ENCODE measurements at regions not wholly inside any gene's neighbourhood (a gene's known extent, or its start where the extent isn't known, plus 50 kb on each side); places are given as distances from the start of the nearest gene placed in this dataset.
"Not testable (repeated sequence)": the region's sequence is repeated elsewhere in the genome, so short reads cannot be mapped to it uniquely, and the experiment has no call there.

GRCh38 chr16:55018881-55019280, 88.2 kb downstream of the IRX5 start:
- Histone ChIP-seq H3K4me3 (ENCODE audit: low read length) (no peak overlapping the region), H4K20me1 (ENCODE audit: insufficient read depth, low read depth, low read length) (no peaks in the 10 kb centered on the region), H3K27me3 (ENCODE audit: low read length) (no peaks in the 10 kb centered on the region), H3K27ac (ENCODE audit: low read length) (no peak overlapping the region), H3K36me3 (ENCODE audit: insufficient read depth, low read length) (no peaks in the 10 kb centered on the region), H3K9me2 (replicated peaks; ENCODE audit: insufficient read depth, low read length) (no peaks in the 10 kb centered on the region), H3K4me2 (ENCODE audit: low read depth, low read length, poor library complexity, severe bottlenecking) (no peak overlapping the region), H3K4me1 (ENCODE audit: low read length) (peaks cover 4% of the 10 kb centered on the region; the same call in 1 of the 2 replicates), H3K9ac (ENCODE audit: low read length) (no peak overlapping the region), H2AFZ (ENCODE audit: low read length) (no peak overlapping the region), H3K9me3 (ENCODE audit: low read length) (no peaks in the 10 kb centered on the region), H3K79me2 (ENCODE audit: low read length) (no peaks in the 10 kb centered on the region)
- no peak for DNase-seq

- no peaks in the 10 kb centered on the region for H3K9me3 ChIP-seq (ENCODE audit: low read length)
- H3K27me3 ChIP-seq (ENCODE audit: low read length) = no peaks in the 10 kb centered on the region
- no peaks in the 10 kb centered on the region for H3K36me3 ChIP-seq (ENCODE audit: insufficient read depth, low read length)
- no peak overlapping the region for H3K4me2 ChIP-seq (ENCODE audit: low read depth, low read length, poor library complexity, severe bottlenecking)
- no peak overlapping the region for H3K4me3 ChIP-seq (ENCODE audit: low read length)
- no peaks in the 10 kb centered on the region for H4K20me1 ChIP-seq (ENCODE audit: insufficient read depth, low read depth, low read length)
- H3K79me2 ChIP-seq (ENCODE audit: low read length) = no peaks in the 10 kb centered on the region
- no peak overlapping the region for H3K27ac ChIP-seq (ENCODE audit: low read length)
- H3K9me2 ChIP-seq (replicated peaks; ENCODE audit: insufficient read depth, low read length) = no peaks in the 10 kb centered on the region
- no peak overlapping the region for H2AFZ ChIP-seq (ENCODE audit: low read length)
- peaks cover 4% of the 10 kb centered on the region; the same call in 1 of the 2 replicates for H3K4me1 ChIP-seq (ENCODE audit: low read length)
- DNase-seq = no peak
- no peak overlapping the region for H3K9ac ChIP-seq (ENCODE audit: low read length)
Observed at GRCh38 chr16:55019419-55020131, 88.9 kb downstream of the IRX5 start.

- H3K79me2 ChIP-seq (ENCODE audit: low read length) = no peaks in the 10 kb centered on the region
- H3K36me3 ChIP-seq (ENCODE audit: insufficient read depth, low read length) = no peaks in the 10 kb centered on the region
- no peak overlapping the region for H3K27ac ChIP-seq (ENCODE audit: low read length)
- H3K4me3 ChIP-seq (ENCODE audit: low read length) = no peak overlapping the region; the same call in 1 of the 2 replicates
- H3K9ac ChIP-seq (ENCODE audit: low read length) = no peak overlapping the region
- H4K20me1 ChIP-seq (ENCODE audit: insufficient read depth, low read depth, low read length) = no peaks in the 10 kb centered on the region
- no peaks in the 10 kb centered on the region for H3K9me3 ChIP-seq (ENCODE audit: low read length)
- H3K4me1 ChIP-seq (ENCODE audit: low read length) = peaks cover 4% of the 10 kb centered on the region; the same call in 1 of the 2 replicates
- no peaks in the 10 kb centered on the region for H3K27me3 ChIP-seq (ENCODE audit: low read length)
- H2AFZ ChIP-seq (ENCODE audit: low read length) = no peak overlapping the region
- H3K9me2 ChIP-seq (replicated peaks; ENCODE audit: insufficient read depth, low read length) = no peaks in the 10 kb centered on the region
- peak overlapping the region; percentile 39 for H3K4me2 ChIP-seq (ENCODE audit: low read depth, low read length, poor library complexity, severe bottlenecking)
- peak; percentile 56 for DNase-seq
Observed at GRCh38 chr16:55021595-55022475, 91.2 kb downstream of the IRX5 start.

- H3K36me3 ChIP-seq (ENCODE audit: insufficient read depth, low read length); H3K79me2 ChIP-seq (ENCODE audit: low read length); H3K27ac ChIP-seq (ENCODE audit: low read length); H3K9me2 ChIP-seq (replicated peaks; ENCODE audit: insufficient read depth, low read length); H3K27me3 ChIP-seq (ENCODE audit: low read length); H3K4me1 ChIP-seq (ENCODE audit: low read length); H3K4me3 ChIP-seq (ENCODE audit: low read length); H3K9me3 ChIP-seq (ENCODE audit: low read length); H3K4me2 ChIP-seq (ENCODE audit: low read depth, low read length, poor library complexity, severe bottlenecking); H3K9ac ChIP-seq (ENCODE audit: low read length); H4K20me1 ChIP-seq (ENCODE audit: insufficient read depth, low read depth, low read length); DNase-seq; H2AFZ ChIP-seq (ENCODE audit: low read length): not testable (repeated sequence)
Observed at GRCh38 chr16:55027260-55027659, 96.6 kb downstream of the IRX5 start.

- H3K9me2 ChIP-seq (replicated peaks; ENCODE audit: insufficient read depth, low read length) = no peaks in the 10 kb centered on the region
Observed at GRCh38 chr16:55029509-55029908, 98.8 kb downstream of the IRX5 start.

GRCh38 chr16:55030944-55031343, 100.3 kb downstream of the IRX5 start:
- no peak overlapping the region for H3K4me2 ChIP-seq (ENCODE audit: low read depth, low read length, poor library complexity, severe bottlenecking)
- no peaks in the 10 kb centered on the region for H3K79me2 ChIP-seq (ENCODE audit: low read length)
- no peaks in the 10 kb centered on the region for H3K9me2 ChIP-seq (replicated peaks; ENCODE audit: insufficient read depth, low read length)
- H3K27ac ChIP-seq (ENCODE audit: low read length) = no peak overlapping the region
- no peaks in the 10 kb centered on the region for H3K36me3 ChIP-seq (ENCODE audit: insufficient read depth, low read length)
- H3K9ac ChIP-seq (ENCODE audit: low read length) = no peak overlapping the region
- no peak for DNase-seq
- H3K27me3 ChIP-seq (ENCODE audit: low read length) = no peaks in the 10 kb centered on the region
- no peaks in the 10 kb centered on the region for H4K20me1 ChIP-seq (ENCODE audit: insufficient read depth, low read depth, low read length)
- H3K4me1 ChIP-seq (ENCODE audit: low read length) = no peaks in the 10 kb centered on the region
- no peak overlapping the region for H2AFZ ChIP-seq (ENCODE audit: low read length)
- no peak overlapping the region for H3K4me3 ChIP-seq (ENCODE audit: low read length)
- H3K9me3 ChIP-seq (ENCODE audit: low read length) = no peaks in the 10 kb centered on the region

More at GRCh38 chr16:55029509-55029908, 98.8 kb downstream of the IRX5 start:
- no peaks in the 10 kb centered on the region for H4K20me1 ChIP-seq (ENCODE audit: insufficient read depth, low read depth, low read length)
- no peak overlapping the region for H2AFZ ChIP-seq (ENCODE audit: low read length)
- H3K9me3 ChIP-seq (ENCODE audit: low read length) = no peaks in the 10 kb centered on the region
- H3K4me3 ChIP-seq (ENCODE audit: low read length) = no peak overlapping the region
- no peak overlapping the region for H3K27ac ChIP-seq (ENCODE audit: low read length)
- H3K79me2 ChIP-seq (ENCODE audit: low read length) = no peaks in the 10 kb centered on the region
- no peaks in the 10 kb centered on the region for H3K27me3 ChIP-seq (ENCODE audit: low read length)
- H3K9ac ChIP-seq (ENCODE audit: low read length) = no peak overlapping the region
- no peaks in the 10 kb centered on the region for H3K36me3 ChIP-seq (ENCODE audit: insufficient read depth, low read length)
- no peak overlapping the region for H3K4me2 ChIP-seq (ENCODE audit: low read depth, low read length, poor library complexity, severe bottlenecking)
- DNase-seq = no peak
- H3K4me1 ChIP-seq (ENCODE audit: low read length) = no peaks in the 10 kb centered on the region

- Histone ChIP-seq H3K79me2 (ENCODE audit: low read length) (no peaks in the 10 kb centered on the region), H3K4me3 (ENCODE audit: low read length) (no peak overlapping the region), H3K9me3 (ENCODE audit: low read length) (no peaks in the 10 kb centered on the region), H3K27ac (ENCODE audit: low read length) (no peak overlapping the region), H3K36me3 (ENCODE audit: insufficient read depth, low read length) (no peaks in the 10 kb centered on the region), H3K4me2 (ENCODE audit: low read depth, low read length, poor library complexity, severe bottlenecking) (no peak overlapping the region), H3K9ac (ENCODE audit: low read length) (no peak overlapping the region), H3K27me3 (ENCODE audit: low read length) (no peaks in the 10 kb centered on the region), H3K9me2 (replicated peaks; ENCODE audit: insufficient read depth, low read length) (no peaks in the 10 kb centered on the region), H2AFZ (ENCODE audit: low read length) (no peak overlapping the region), H4K20me1 (ENCODE audit: insufficient read depth, low read depth, low read length) (no peaks in the 10 kb centered on the region), H3K4me1 (ENCODE audit: low read length) (no peaks in the 10 kb centered on the region)
- no peak for DNase-seq
Observed at GRCh38 chr16:55031481-55031880, 100.8 kb downstream of the IRX5 start.

All from Karpas-422 (cell line).